HFFc6 (cell line): ENCODE measurements at regions not wholly inside any gene's neighbourhood (a gene's known extent, or its start where the extent isn't known, plus 50 kb on each side); places are given as distances from the start of the nearest gene placed in this dataset.

Experiments
- DNase-seq: peaks from one replicate; pipeline ENCODE4 v3.0.0-alpha.2; 2018
- H3K27ac Mint-ChIP-seq: 2 replicates; pipeline ENCODE4 v1.8.0; 2020; ENCODE audit warnings: mild to moderate bottlenecking, mixed read lengths
- H3K27me3 Mint-ChIP-seq: 2 replicates; pipeline ENCODE4 v1.8.0; 2021; ENCODE audit warnings: mild to moderate bottlenecking, moderate library complexity, mixed read lengths; ENCODE audit not compliant: insufficient read depth
- H3K36me3 Mint-ChIP-seq: 2 replicates; pipeline ENCODE4 v1.8.0; 2021; ENCODE audit warnings: low read depth, mixed read lengths
- H3K4me1 Mint-ChIP-seq: 2 replicates; pipeline ENCODE4 v1.8.0; 2020; ENCODE audit warnings: low read depth, mixed read lengths
- H3K4me3 Mint-ChIP-seq: 2 replicates; pipeline ENCODE4 v1.8.0; 2020; ENCODE audit warnings: mild to moderate bottlenecking, moderate library complexity, mixed read lengths
- H3K9me3 Mint-ChIP-seq: 2 replicates; pipeline ENCODE4 v1.8.0; 2020; ENCODE audit warnings: mild to moderate bottlenecking, mixed read lengths
- TF ChIP-seq, protein P1 (sequence below): fragments of 200-600 bp; sonication (generic); IDR thresholded peaks from 2 replicates; pipeline ENCODE4 v1.5.0; 2021; ENCODE audit warnings: antibody characterized with exemption, mild to moderate bottlenecking

DNA sequence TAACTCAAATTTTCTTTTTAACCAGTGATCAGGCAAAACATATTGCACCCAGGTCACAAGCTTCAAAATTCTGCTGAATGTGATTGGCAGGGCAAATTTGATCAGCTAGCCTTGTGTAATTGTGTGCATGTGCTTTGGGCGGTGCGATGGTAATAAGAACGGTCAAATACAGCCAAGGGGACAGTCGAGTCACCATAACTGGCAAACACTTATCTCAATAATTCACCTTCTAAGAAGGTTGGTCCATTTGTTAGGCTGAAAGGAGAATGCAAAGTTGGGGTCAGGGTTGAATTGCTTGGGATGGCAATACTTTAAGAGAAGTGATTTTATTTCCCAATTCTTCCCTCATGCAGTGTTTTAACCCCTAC is 302.4 kb upstream of the PDZRN3 start:
- TF ChIP-seq, protein P1, sequence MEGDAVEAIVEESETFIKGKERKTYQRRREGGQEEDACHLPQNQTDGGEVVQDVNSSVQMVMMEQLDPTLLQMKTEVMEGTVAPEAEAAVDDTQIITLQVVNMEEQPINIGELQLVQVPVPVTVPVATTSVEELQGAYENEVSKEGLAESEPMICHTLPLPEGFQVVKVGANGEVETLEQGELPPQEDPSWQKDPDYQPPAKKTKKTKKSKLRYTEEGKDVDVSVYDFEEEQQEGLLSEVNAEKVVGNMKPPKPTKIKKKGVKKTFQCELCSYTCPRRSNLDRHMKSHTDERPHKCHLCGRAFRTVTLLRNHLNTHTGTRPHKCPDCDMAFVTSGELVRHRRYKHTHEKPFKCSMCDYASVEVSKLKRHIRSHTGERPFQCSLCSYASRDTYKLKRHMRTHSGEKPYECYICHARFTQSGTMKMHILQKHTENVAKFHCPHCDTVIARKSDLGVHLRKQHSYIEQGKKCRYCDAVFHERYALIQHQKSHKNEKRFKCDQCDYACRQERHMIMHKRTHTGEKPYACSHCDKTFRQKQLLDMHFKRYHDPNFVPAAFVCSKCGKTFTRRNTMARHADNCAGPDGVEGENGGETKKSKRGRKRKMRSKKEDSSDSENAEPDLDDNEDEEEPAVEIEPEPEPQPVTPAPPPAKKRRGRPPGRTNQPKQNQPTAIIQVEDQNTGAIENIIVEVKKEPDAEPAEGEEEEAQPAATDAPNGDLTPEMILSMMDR: no peak
- DNase-seq: no peak
- Mint-ChIP-seq H3K36me3 (no peaks in the 10 kb centered on the region), H3K27me3 (peaks cover 3% of the 10 kb centered on the region; the same call in 1 of the 2 replicates), H3K9me3 (no peaks in the 10 kb centered on the region), H3K4me1 (no peaks in the 10 kb centered on the region), H3K4me3 (no peak overlapping the region), H3K27ac (no peak overlapping the region)

DNA sequence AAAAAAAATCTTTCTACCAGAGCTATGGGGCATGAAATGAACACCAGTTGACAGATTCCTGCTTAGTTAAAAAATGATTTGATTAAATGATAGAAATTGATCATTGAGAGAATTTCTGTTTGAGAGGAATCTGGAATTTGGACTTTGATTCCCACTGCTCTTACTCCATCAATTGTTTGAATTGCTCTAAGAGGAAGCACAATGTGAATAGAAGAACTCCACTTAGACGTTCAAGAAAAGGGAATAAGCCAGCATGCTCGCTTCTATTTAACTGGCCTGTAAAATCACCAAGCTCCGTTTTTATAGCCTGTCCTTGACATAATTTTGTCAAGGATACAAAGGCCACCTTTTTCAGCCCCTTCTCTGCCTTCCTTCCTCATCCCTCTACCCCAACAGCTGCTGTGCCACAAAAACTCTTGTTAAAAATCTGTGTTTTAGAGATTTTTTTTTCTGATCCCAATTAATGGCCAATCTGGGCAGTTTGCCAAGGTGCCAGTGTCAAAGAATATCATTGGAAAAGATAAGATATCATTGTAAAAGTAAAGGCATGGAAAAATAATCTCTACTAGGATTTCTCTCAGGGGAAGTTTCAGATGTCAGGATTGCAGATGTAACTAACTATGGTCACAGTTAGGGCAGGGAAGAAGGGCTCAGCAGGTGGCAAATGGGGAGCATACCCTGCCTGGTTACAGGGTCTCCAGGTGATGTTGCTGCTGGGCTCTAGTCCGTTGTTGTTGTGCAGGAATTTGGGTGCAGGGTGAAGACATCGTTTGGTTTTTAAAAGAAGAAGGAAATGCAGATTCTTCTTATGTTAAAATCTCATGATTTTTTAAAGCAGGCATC is 301.8 kb upstream of the PDZRN3 start:
- Mint-ChIP-seq H3K27me3 (peaks cover 3% of the 10 kb centered on the region; the same call in 1 of the 2 replicates), H3K9me3 (no peaks in the 10 kb centered on the region), H3K4me3 (no peak overlapping the region), H3K27ac (no peak overlapping the region), H3K36me3 (no peaks in the 10 kb centered on the region), H3K4me1 (no peaks in the 10 kb centered on the region)
- no peak for DNase-seq
- TF ChIP-seq, protein P1: no peak

DNA sequence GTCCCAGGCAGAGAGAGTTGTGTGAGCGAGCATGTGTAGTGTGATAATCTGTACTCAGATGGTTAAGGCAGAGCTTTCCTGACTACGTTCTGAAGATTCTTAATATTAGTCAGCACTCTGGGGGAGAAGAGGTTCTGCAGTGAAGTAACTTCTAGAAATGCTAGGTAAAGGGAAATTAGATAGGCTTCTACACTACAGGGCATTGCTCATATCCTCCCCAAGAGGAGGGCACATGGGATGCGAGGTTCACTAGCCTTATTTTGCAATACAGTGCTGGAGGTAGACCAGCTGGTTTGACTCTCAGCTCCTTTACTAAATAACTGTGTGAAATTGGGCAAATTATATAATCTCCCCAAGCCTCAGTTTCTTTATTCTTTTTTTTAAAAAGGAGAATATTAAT is 300.3 kb upstream of the PDZRN3 start:
- Mint-ChIP-seq H3K36me3 (no peaks in the 10 kb centered on the region), H3K27ac (no peak overlapping the region), H3K9me3 (no peaks in the 10 kb centered on the region), H3K4me3 (no peak overlapping the region), H3K27me3 (peaks cover under 1% of the 10 kb centered on the region; the same call in 1 of the 2 replicates), H3K4me1 (no peaks in the 10 kb centered on the region)
- TF ChIP-seq, protein P1: no peak
- DNase-seq: no peak

DNA sequence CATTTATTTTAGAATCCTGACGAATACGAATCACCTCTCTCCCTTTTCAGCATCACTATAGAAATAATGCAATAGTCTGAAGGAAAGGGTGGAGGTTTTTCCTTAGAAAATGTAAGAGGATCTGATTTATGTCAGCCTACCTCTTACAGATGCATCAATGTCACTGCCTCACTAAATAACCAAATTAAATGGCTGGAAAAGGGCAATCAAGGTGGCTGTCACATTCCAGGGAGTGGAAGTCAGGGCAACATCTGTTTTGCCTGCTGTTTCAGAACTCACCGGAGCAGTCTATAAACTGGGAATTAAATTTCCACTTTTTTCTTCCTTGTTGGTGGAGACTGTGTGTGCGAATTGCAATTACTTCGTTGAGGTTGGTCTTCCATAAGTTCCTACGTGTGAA is 299.3 kb upstream of the PDZRN3 start:
- no peaks in the 10 kb centered on the region; the same call in 1 of the 2 replicates for H3K27me3 Mint-ChIP-seq
- no peaks in the 10 kb centered on the region for H3K9me3 Mint-ChIP-seq
- DNase-seq: no peak
- no peak overlapping the region for H3K27ac Mint-ChIP-seq
- TF ChIP-seq, protein P1: no peak
- H3K4me3 Mint-ChIP-seq: no peak overlapping the region
- no peaks in the 10 kb centered on the region for H3K4me1 Mint-ChIP-seq
- no peaks in the 10 kb centered on the region for H3K36me3 Mint-ChIP-seq

DNA sequence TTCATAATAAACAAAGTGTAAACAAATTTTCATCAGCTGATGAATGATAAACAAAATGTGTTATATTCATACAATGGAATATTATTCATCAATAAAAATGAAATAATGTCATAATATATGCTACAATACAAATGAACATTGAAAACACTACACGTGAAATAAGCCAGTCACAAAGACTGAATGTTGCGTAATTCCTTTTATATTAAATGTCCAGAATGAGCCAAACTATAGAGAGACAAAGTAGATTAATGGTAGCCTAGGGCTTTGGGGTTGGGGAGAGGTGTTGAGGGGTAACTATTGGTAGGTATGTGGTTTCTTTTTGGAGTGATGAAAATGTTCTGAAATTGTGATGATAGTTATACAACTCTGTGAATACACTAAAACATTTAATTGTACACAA is 292.9 kb upstream of the PDZRN3 start:
- H3K36me3 Mint-ChIP-seq: no peaks in the 10 kb centered on the region
- no peaks in the 10 kb centered on the region for H3K4me1 Mint-ChIP-seq
- no peak overlapping the region for H3K4me3 Mint-ChIP-seq
- H3K27ac Mint-ChIP-seq: no peak overlapping the region
- peaks cover 1% of the 10 kb centered on the region; the same call in 1 of the 2 replicates for H3K27me3 Mint-ChIP-seq
- DNase-seq: no peak
- TF ChIP-seq, protein P1: no peak
- H3K9me3 Mint-ChIP-seq: no peaks in the 10 kb centered on the region
